ENCODE measurements at regions not wholly inside any gene's neighbourhood (a gene's known extent, or its start where the extent isn't known, plus 50 kb on each side); places are given as distances from the start of the nearest gene placed in this dataset.

GRCh38 chr6:48844696-48845095 is 618.4 kb downstream of the MMUT start:
- H3K27me3 Mint-ChIP-seq = no peaks in the 10 kb centered on the region
- DNase-seq = no peak
- no peak overlapping the region for H3K27ac Mint-ChIP-seq
- ChIA-PET CTCF (no interaction called here), POLR2A (no interaction called here)
- H3K4me3 Mint-ChIP-seq = no peak overlapping the region
- no peak for ATAC-seq (ENCODE audit: low read depth)
- no peak for TF ChIP-seq CTCF (IDR thresholded peaks at IDR 0.05)
- intact Hi-C loops (cut with micrococcal nuclease) = no loop called here
- H3K4me1 Mint-ChIP-seq = no peaks in the 10 kb centered on the region
- peaks cover 22% of the 10 kb centered on the region for H3K9me3 Mint-ChIP-seq
- no peaks in the 10 kb centered on the region for H3K36me3 Mint-ChIP-seq (ENCODE audit: low read depth)

- Mint-ChIP-seq H3K4me1 (no peaks in the 10 kb centered on the region), H3K9me3 (peaks cover 20% of the 10 kb centered on the region), H3K4me3 (no peak overlapping the region), H3K27ac (no peak overlapping the region), H3K27me3 (no peaks in the 10 kb centered on the region), H3K36me3 (ENCODE audit: low read depth) (no peaks in the 10 kb centered on the region)
- DNase-seq (no peak), ATAC-seq (ENCODE audit: low read depth) (no peak)
- no peak for TF ChIP-seq CTCF (IDR thresholded peaks at IDR 0.05)
- ChIA-PET POLR2A (no interaction called here), CTCF (no interaction called here)
- intact Hi-C loops (cut with micrococcal nuclease) = no loop called here
Observed at GRCh38 chr6:48840896-48841295, 622.2 kb downstream of the MMUT start.

GRCh38 chr6:48839206-48839605 is 623.8 kb downstream of the MMUT start:
- ChIA-PET POLR2A (no interaction called here), CTCF (no interaction called here)
- peaks cover 20% of the 10 kb centered on the region for H3K9me3 Mint-ChIP-seq
- intact Hi-C loops (cut with micrococcal nuclease) = no loop called here
- no peaks in the 10 kb centered on the region for H3K4me1 Mint-ChIP-seq
- no peak overlapping the region for H3K27ac Mint-ChIP-seq
- no peaks in the 10 kb centered on the region for H3K27me3 Mint-ChIP-seq
- no peak for TF ChIP-seq CTCF (IDR thresholded peaks at IDR 0.05)
- DNase-seq (no peak), ATAC-seq (ENCODE audit: low read depth) (no peak)
- no peaks in the 10 kb centered on the region for H3K36me3 Mint-ChIP-seq (ENCODE audit: low read depth)
- H3K4me3 Mint-ChIP-seq = no peak overlapping the region

- Mint-ChIP-seq H3K4me1 (no peaks in the 10 kb centered on the region), H3K27me3 (no peaks in the 10 kb centered on the region), H3K4me3 (no peak overlapping the region), H3K27ac (no peak overlapping the region), H3K9me3 (peaks cover 19% of the 10 kb centered on the region), H3K36me3 (ENCODE audit: low read depth) (no peaks in the 10 kb centered on the region)
- intact Hi-C loops (cut with micrococcal nuclease) = no loop called here
- ChIA-PET CTCF (no interaction called here), POLR2A (no interaction called here)
- TF ChIP-seq CTCF (IDR thresholded peaks at IDR 0.05) = no peak
- ATAC-seq (ENCODE audit: low read depth) (no peak), DNase-seq (no peak)
Observed at GRCh38 chr6:48837744-48838143, 625.3 kb downstream of the MMUT start.

- ChIA-PET POLR2A (no interaction called here), CTCF (no interaction called here)
- no peak for TF ChIP-seq CTCF (IDR thresholded peaks at IDR 0.05)
- Mint-ChIP-seq H3K4me3 (no peak overlapping the region), H3K36me3 (ENCODE audit: low read depth) (no peaks in the 10 kb centered on the region), H3K9me3 (peaks cover 9% of the 10 kb centered on the region), H3K27me3 (no peaks in the 10 kb centered on the region), H3K4me1 (no peaks in the 10 kb centered on the region), H3K27ac (no peak overlapping the region)
- no peak for ATAC-seq (ENCODE audit: low read depth)
- intact Hi-C loops (cut with micrococcal nuclease) = no loop called here
- DNase-seq = no peak
Observed at GRCh38 chr6:48835421-48835958, 627.6 kb downstream of the MMUT start.
